ENCODE measurements at regions not wholly inside any gene's neighbourhood (a gene's known extent, or its start where the extent isn't known, plus 50 kb on each side); places are given as distances from the start of the nearest gene placed in this dataset.
"Not testable (repeated sequence)": the region's sequence is repeated elsewhere in the genome, so short reads cannot be mapped to it uniquely, and the experiment has no call there.

- DNase-seq, result no peak
Measured at GRCh38 chr12:86647800-86648199, 391.6 kb upstream of the MGAT4C start.

- no peak for DNase-seq
Measured at GRCh38 chr12:86634456-86635410, 378.5 kb upstream of the MGAT4C start.

- no peak for DNase-seq
Measured at GRCh38 chr12:86627001-86627400, 370.8 kb upstream of the MGAT4C start.

GRCh38 chr12:86623267-86623666 lies 367.1 kb upstream of the MGAT4C start:
- no peak for DNase-seq

- no peak for DNase-seq
Measured at GRCh38 chr12:86621957-86622356, 365.8 kb upstream of the MGAT4C start.

- DNase-seq, result no peak
Measured at GRCh38 chr12:86613311-86613710, 357.1 kb upstream of the MGAT4C start.

- DNase-seq, result no peak
Measured at GRCh38 chr12:86608638-86609037, 352.4 kb upstream of the MGAT4C start.

- DNase-seq, result no peak
Measured at GRCh38 chr12:86601550-86602308, 345.5 kb upstream of the MGAT4C start.

- no peak for DNase-seq
Measured at GRCh38 chr12:86600664-86601231, 344.6 kb upstream of the MGAT4C start.

GRCh38 chr12:86597431-86597830 lies 341.2 kb upstream of the MGAT4C start:
- DNase-seq, result no peak

GRCh38 chr12:86590296-86590695 lies 334.1 kb upstream of the MGAT4C start:
- no peak for DNase-seq

- no peak for DNase-seq
Measured at GRCh38 chr12:86574143-86574542, 318.0 kb upstream of the MGAT4C start.

GRCh38 chr12:86572455-86572854 lies 316.3 kb upstream of the MGAT4C start:
- DNase-seq, result no peak

- DNase-seq, result no peak
Measured at GRCh38 chr12:86565038-86565437, 308.8 kb upstream of the MGAT4C start.

- DNase-seq, result not testable (repeated sequence)
Measured at GRCh38 chr12:86555491-86555890, 299.3 kb upstream of the MGAT4C start.

- no peak for DNase-seq
Measured at GRCh38 chr12:86551146-86551571, 295.0 kb upstream of the MGAT4C start.

- DNase-seq, result no peak
Measured at GRCh38 chr12:86550218-86551145, 294.3 kb upstream of the MGAT4C start.

GRCh38 chr12:86543716-86544115 lies 287.5 kb upstream of the MGAT4C start:
- no peak for DNase-seq

- no peak for DNase-seq
Measured at GRCh38 chr12:86530996-86531655, 274.9 kb upstream of the MGAT4C start.

- no peak for DNase-seq
Measured at GRCh38 chr12:86526060-86526595, 269.9 kb upstream of the MGAT4C start.

GRCh38 chr12:86523844-86524243 lies 267.7 kb upstream of the MGAT4C start:
- no peak for DNase-seq

GRCh38 chr12:86521870-86522269 lies 265.7 kb upstream of the MGAT4C start:
- DNase-seq, result no peak
